GM18907 (cell line): ENCODE measurements at regions not wholly inside any gene's neighbourhood (a gene's known extent, or its start where the extent isn't known, plus 50 kb on each side); places are given as distances from the start of the nearest gene placed in this dataset.

Source experiments
- ATAC-seq: cut with Tn5 transposase; IDR thresholded peaks from one replicate; pipeline ENCODE4 v1.9.1; 2021; ENCODE audit warnings: mild to moderate bottlenecking, moderate library complexity; ENCODE audit not compliant: unreplicated experiment

GRCh38 chr14:62347562-62348011 is 585.4 kb downstream of the SNAPC1 start:
- no peak for ATAC-seq

- no peak for ATAC-seq
Measured at GRCh38 chr14:62357362-62357761, 595.1 kb downstream of the SNAPC1 start.

GRCh38 chr14:62364161-62364560 is 601.9 kb downstream of the SNAPC1 start:
- no peak for ATAC-seq

- ATAC-seq = no peak
Measured at GRCh38 chr14:62364800-62365280, 602.6 kb downstream of the SNAPC1 start.

GRCh38 chr14:62369919-62370560 is 607.8 kb downstream of the SNAPC1 start:
- no peak for ATAC-seq

GRCh38 chr14:62373944-62374343 is 611.7 kb downstream of the SNAPC1 start:
- ATAC-seq = no peak

- no peak for ATAC-seq
Measured at GRCh38 chr14:62378057-62378456, 615.8 kb downstream of the SNAPC1 start.

- ATAC-seq = no peak
Measured at GRCh38 chr14:62381311-62382070, 619.3 kb downstream of the SNAPC1 start.

- no peak for ATAC-seq
Measured at GRCh38 chr14:62409169-62409568, 636.1 kb downstream of the KCNH5 start.

- no peak for ATAC-seq
Measured at GRCh38 chr14:62409626-62410300, 635.5 kb downstream of the KCNH5 start.

- no peak for ATAC-seq
Measured at GRCh38 chr14:62420847-62421246, 624.4 kb downstream of the KCNH5 start.

- ATAC-seq = no peak
Measured at GRCh38 chr14:62428429-62429203, 616.6 kb downstream of the KCNH5 start.

GRCh38 chr14:62429683-62430082 is 615.6 kb downstream of the KCNH5 start:
- ATAC-seq = no peak

- ATAC-seq = no peak
Measured at GRCh38 chr14:62431496-62431895, 613.8 kb downstream of the KCNH5 start.

GRCh38 chr14:62432955-62433354 is 612.3 kb downstream of the KCNH5 start:
- no peak for ATAC-seq

GRCh38 chr14:62436261-62436660 is 609.0 kb downstream of the KCNH5 start:
- no peak for ATAC-seq

- no peak for ATAC-seq
Measured at GRCh38 chr14:62439210-62439609, 606.0 kb downstream of the KCNH5 start.

- no peak for ATAC-seq
Measured at GRCh38 chr14:62443796-62444195, 601.5 kb downstream of the KCNH5 start.

GRCh38 chr14:62445570-62445969 is 599.7 kb downstream of the KCNH5 start:
- ATAC-seq = no peak

GRCh38 chr14:62451221-62451620 is 594.0 kb downstream of the KCNH5 start:
- no peak for ATAC-seq

- ATAC-seq = no peak
Measured at GRCh38 chr14:62453226-62453625, 592.0 kb downstream of the KCNH5 start.
